Retinal pigment epithelial cell (primary cell): ENCODE measurements at regions not wholly inside any gene's neighbourhood (a gene's known extent, or its start where the extent isn't known, plus 50 kb on each side); places are given as distances from the start of the nearest gene placed in this dataset.

Experiments used
- DNase-seq: peaks from one replicate; pipeline ENCODE4 v3.0.0-alpha.2; 2010; ENCODE audit warnings: low read depth
- H3K4me3 ChIP-seq: 2 replicates; pipeline ENCODE4 v1.5.1; 2011; ENCODE audit warnings: mild to moderate bottlenecking, low read length, control low read depth, moderate library complexity
- TF ChIP-seq, protein P1 (sequence below): conservative IDR thresholded peaks from 2 replicates; pipeline ENCODE4 v1.5.1; 2011; ENCODE audit warnings: low read depth, low read length, control low read depth, inconsistent platforms

- TF ChIP-seq, protein P1, sequence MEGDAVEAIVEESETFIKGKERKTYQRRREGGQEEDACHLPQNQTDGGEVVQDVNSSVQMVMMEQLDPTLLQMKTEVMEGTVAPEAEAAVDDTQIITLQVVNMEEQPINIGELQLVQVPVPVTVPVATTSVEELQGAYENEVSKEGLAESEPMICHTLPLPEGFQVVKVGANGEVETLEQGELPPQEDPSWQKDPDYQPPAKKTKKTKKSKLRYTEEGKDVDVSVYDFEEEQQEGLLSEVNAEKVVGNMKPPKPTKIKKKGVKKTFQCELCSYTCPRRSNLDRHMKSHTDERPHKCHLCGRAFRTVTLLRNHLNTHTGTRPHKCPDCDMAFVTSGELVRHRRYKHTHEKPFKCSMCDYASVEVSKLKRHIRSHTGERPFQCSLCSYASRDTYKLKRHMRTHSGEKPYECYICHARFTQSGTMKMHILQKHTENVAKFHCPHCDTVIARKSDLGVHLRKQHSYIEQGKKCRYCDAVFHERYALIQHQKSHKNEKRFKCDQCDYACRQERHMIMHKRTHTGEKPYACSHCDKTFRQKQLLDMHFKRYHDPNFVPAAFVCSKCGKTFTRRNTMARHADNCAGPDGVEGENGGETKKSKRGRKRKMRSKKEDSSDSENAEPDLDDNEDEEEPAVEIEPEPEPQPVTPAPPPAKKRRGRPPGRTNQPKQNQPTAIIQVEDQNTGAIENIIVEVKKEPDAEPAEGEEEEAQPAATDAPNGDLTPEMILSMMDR, result no peak
- no peak overlapping the region for H3K4me3 ChIP-seq
- no peak for DNase-seq
Measured at GRCh38 chr3:164208821-164209220, 869.5 kb downstream of the SI start.

GRCh38 chr3:164208048-164208447, 870.2 kb downstream of the SI start:
- TF ChIP-seq, protein P1, result no peak
- no peak for DNase-seq
- no peak overlapping the region for H3K4me3 ChIP-seq

DNA sequence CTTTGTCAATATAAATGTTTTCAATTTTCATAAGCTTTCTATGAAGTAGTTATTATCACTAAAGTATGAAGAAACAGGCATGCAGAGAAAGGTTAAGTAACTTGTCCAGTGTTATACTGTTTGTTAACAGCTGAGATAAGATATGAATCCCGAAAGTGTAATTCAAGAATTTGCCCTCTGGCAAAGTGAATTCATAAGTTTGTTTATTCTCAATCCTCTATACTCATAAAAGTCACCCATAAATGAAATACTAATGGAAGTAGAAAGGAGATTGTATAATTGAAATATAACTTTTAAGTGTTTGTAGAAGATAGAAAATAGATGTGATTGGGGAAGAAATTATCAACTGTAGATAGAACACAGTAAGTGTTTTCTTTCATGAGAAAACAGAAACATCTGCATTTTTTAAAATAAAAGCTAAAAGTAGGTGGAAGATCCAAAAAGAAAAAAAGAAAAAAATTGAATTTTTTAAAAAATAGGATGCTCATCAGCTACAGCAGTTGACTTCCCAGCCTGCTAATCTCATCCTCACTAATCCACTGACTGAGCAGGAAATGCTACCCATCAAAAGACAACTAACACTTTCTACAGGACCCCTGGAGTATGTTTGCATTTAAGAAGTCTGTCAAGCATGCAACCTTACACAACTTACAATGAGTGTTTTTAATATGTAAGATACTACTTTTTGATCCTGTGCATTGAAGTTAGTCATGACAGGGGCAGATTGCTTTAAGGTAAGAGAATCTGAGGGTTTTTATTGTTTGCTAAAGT, 878.1 kb downstream of the SI start:
- TF ChIP-seq, protein P1, result no peak
- no peak overlapping the region for H3K4me3 ChIP-seq

GRCh38 chr3:164196477-164196876, 881.8 kb downstream of the SI start:
- TF ChIP-seq, protein P1, result no peak
- no peak for DNase-seq
- H3K4me3 ChIP-seq, result no peak overlapping the region

More for the DNA sequence above, 878.1 kb downstream of the SI start:
- no peak for DNase-seq

DNA sequence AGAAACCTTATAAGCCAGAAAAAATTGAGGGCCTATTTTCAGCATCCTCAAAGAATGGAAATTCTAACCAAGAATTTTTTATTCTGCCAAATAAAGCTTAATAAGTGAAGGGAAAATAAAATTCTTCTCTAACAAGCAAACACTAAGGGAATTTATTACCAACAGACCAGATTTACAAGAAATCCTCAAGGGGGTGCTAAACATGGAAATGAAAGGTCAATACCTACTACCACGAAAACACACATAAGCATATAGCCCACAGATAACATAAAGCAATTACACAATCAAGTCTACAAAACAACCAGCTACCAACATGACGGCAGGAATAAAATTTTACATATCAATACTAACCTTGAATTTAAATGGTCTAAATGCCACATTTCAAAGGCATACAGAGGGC, 883.5 kb downstream of the SI start:
- TF ChIP-seq, protein P1, result no peak
- no peak for DNase-seq

DNA sequence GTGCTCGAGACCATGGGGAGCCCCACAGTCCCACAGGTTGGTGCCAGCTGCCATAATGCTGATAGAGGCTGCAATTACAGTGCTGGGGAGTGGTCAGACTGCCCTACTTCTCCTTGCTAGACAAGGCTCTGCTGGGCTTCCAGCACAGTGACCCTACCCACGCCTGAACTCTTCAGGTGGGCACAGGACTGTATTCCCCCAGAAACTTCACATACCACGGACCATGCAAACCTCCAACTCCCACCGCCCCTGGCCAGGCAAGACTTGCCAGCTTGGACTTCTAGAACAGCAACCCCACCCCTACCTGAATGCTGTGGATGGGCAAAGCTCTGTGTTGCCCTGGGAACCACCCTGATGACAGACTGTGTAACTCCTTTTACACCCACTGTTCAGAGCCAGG, 885.3 kb downstream of the SI start:
- TF ChIP-seq, protein P1, result no peak
- DNase-seq, result no peak

More for the DNA sequence above, 883.5 kb downstream of the SI start:
- H3K4me3 ChIP-seq, result no peak overlapping the region

DNA sequence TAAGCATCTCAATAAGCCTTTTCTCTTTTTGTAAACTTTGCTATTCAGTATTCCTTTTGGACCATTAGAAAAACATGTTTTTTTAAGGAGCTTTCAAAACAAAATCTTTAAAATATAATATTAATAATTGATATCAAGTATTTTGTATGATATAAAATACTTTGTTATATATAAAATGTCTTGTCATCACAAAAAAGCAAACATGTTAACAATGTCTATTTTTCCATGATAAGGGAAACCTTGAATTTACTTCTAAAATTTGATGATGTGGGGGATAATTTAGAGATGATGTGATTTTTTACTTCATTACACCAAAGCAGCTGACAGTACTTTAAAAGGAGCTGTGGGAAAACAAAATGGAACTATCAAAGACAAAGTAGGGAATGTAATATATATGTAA, 887.7 kb downstream of the SI start:
- DNase-seq, result no peak
- H3K4me3 ChIP-seq, result no peak overlapping the region
- TF ChIP-seq, protein P1, result no peak

More for the DNA sequence above, 885.3 kb downstream of the SI start:
- H3K4me3 ChIP-seq, result no peak overlapping the region
